Spinal cord (tissue), 9 donors: ENCODE measurements at regions not wholly inside any gene's neighbourhood (a gene's known extent, or its start where the extent isn't known, plus 50 kb on each side); places are given as distances from the start of the nearest gene placed in this dataset.

Experiments used
- DNase-seq, 6 donors: peaks; one replicate each; pipeline versions ENCODE4 v3.0.0 to v3.0.0-alpha.2; 2013 to 2015; ENCODE audit warnings: low spot score in 6 of 6, low read depth in 4 of 6
- H3K27ac ChIP-seq: one replicate; pipeline ENCODE4 v1.5.1; 2013; ENCODE audit warnings: low read depth, low read length, control low read depth
- H3K27me3 ChIP-seq: one replicate; pipeline ENCODE4 v1.6.1; 2013; ENCODE audit warnings: low read length; ENCODE audit not compliant: control insufficient read depth, insufficient read depth
- H3K36me3 ChIP-seq: one replicate; pipeline ENCODE4 v1.6.1; 2013; ENCODE audit warnings: low read length; ENCODE audit not compliant: control insufficient read depth, insufficient read depth
- H3K4me1 ChIP-seq: one replicate; pipeline ENCODE4 v1.6.1; 2013; ENCODE audit warnings: low read length; ENCODE audit not compliant: control insufficient read depth, insufficient read depth
- H3K4me3 ChIP-seq: one replicate; pipeline ENCODE4 v1.5.1; 2013; ENCODE audit warnings: low read depth, low read length, control low read depth
- H3K9me3 ChIP-seq: one replicate; pipeline ENCODE4 v1.6.1; 2013; ENCODE audit warnings: low read length; ENCODE audit not compliant: control insufficient read depth, insufficient read depth
- WGBS: methylation state at CpG from one replicate; pipeline ENCODE4 v1.1.5; 2013; ENCODE audit warnings: missing lambda C conversion rate; ENCODE audit not compliant: insufficient coverage; 5-methylcytosine and 5-hydroxymethylcytosine counted together
- donor health status: healthy.

GRCh38 chr15:61582092-61582491 is 353.0 kb upstream of the RORA start:
- Histone ChIP-seq H3K36me3 (no peaks in the 10 kb centered on the region), H3K27me3 (no peaks in the 10 kb centered on the region), H3K9me3 (peaks cover 6% of the 10 kb centered on the region), H3K4me3 (no peak overlapping the region), H3K4me1 (no peaks in the 10 kb centered on the region), H3K27ac (no peak overlapping the region)
- 38% methylated on average over 1 of the region's 1 CpG for WGBS
- no peak for DNase-seq

GRCh38 chr15:61575597-61575996 is 346.5 kb upstream of the RORA start:
- no peak for DNase-seq
- no peak overlapping the region for H3K4me3 ChIP-seq
- no peaks in the 10 kb centered on the region for H3K27me3 ChIP-seq
- H3K4me1 ChIP-seq, result no peaks in the 10 kb centered on the region
- 100% methylated on average over 1 of the region's 1 CpG for WGBS
- no peaks in the 10 kb centered on the region for H3K36me3 ChIP-seq
- H3K9me3 ChIP-seq, result no peaks in the 10 kb centered on the region
- H3K27ac ChIP-seq, result no peak overlapping the region

- Histone ChIP-seq H3K27ac (no peak overlapping the region), H3K4me3 (no peak overlapping the region), H3K9me3 (no peaks in the 10 kb centered on the region), H3K4me1 (no peaks in the 10 kb centered on the region), H3K36me3 (no peaks in the 10 kb centered on the region), H3K27me3 (no peaks in the 10 kb centered on the region)
- DNase-seq, result no peak
- WGBS, result no CpG with 5 or more reads among the region's 1 CpG
Observed at GRCh38 chr15:61571026-61571425, 341.9 kb upstream of the RORA start.

- 100% methylated on average over 1 of the region's 3 CpGs for WGBS
Observed at GRCh38 chr15:61564785-61565184, 335.7 kb upstream of the RORA start.

GRCh38 chr15:61558172-61559136 is 329.4 kb upstream of the RORA start:
- no peaks in the 10 kb centered on the region for H3K4me1 ChIP-seq
- H3K36me3 ChIP-seq, result no peaks in the 10 kb centered on the region
- no CpG with 5 or more reads among the region's 6 CpGs for WGBS
- H3K4me3 ChIP-seq, result no peak overlapping the region
- no peaks in the 10 kb centered on the region for H3K27me3 ChIP-seq
- DNase-seq, result no peak
- no peaks in the 10 kb centered on the region for H3K9me3 ChIP-seq
- H3K27ac ChIP-seq, result no peak overlapping the region

More at GRCh38 chr15:61564785-61565184, 335.7 kb upstream of the RORA start:
- DNase-seq, result no peak
- no peaks in the 10 kb centered on the region for H3K27me3 ChIP-seq
- H3K27ac ChIP-seq, result no peak overlapping the region
- H3K36me3 ChIP-seq, result no peaks in the 10 kb centered on the region
- H3K4me3 ChIP-seq, result no peak overlapping the region
- no peaks in the 10 kb centered on the region for H3K9me3 ChIP-seq
- no peaks in the 10 kb centered on the region for H3K4me1 ChIP-seq

- Histone ChIP-seq H3K27me3 (no peaks in the 10 kb centered on the region), H3K27ac (no peak overlapping the region), H3K4me1 (no peaks in the 10 kb centered on the region), H3K9me3 (no peaks in the 10 kb centered on the region), H3K36me3 (no peaks in the 10 kb centered on the region), H3K4me3 (no peak overlapping the region)
- WGBS, result 100% methylated on average over 2 of the region's 5 CpGs
- no peak for DNase-seq
Observed at GRCh38 chr15:61556037-61556648, 327.0 kb upstream of the RORA start.

GRCh38 chr15:61549727-61550126 is 320.6 kb upstream of the RORA start:
- H3K36me3 ChIP-seq, result no peaks in the 10 kb centered on the region

GRCh38 chr15:61545763-61546162 is 316.7 kb upstream of the RORA start:
- whole genome bisulfite sequencing, result 91% methylated on average over 4 of the region's 5 CpGs
- no peaks in the 10 kb centered on the region for H3K9me3 ChIP-seq
- no peak for DNase-seq
- no peaks in the 10 kb centered on the region for H3K4me1 ChIP-seq
- H3K4me3 ChIP-seq, result no peak overlapping the region
- no peaks in the 10 kb centered on the region for H3K27me3 ChIP-seq
- H3K36me3 ChIP-seq, result no peaks in the 10 kb centered on the region
- no peak overlapping the region for H3K27ac ChIP-seq

More at GRCh38 chr15:61549727-61550126, 320.6 kb upstream of the RORA start:
- no peak for DNase-seq
- WGBS, result 64% methylated on average over 1 of the region's 1 CpG
- H3K4me3 ChIP-seq, result no peak overlapping the region
- no peak overlapping the region for H3K27ac ChIP-seq
- no peaks in the 10 kb centered on the region for H3K9me3 ChIP-seq
- no peaks in the 10 kb centered on the region for H3K27me3 ChIP-seq
- no peaks in the 10 kb centered on the region for H3K4me1 ChIP-seq

GRCh38 chr15:61541516-61541915 is 312.4 kb upstream of the RORA start:
- WGBS, result no CpG with 5 or more reads among the region's 1 CpG
- Histone ChIP-seq H3K27ac (no peak overlapping the region), H3K36me3 (no peaks in the 10 kb centered on the region), H3K9me3 (no peaks in the 10 kb centered on the region), H3K4me3 (no peak overlapping the region), H3K27me3 (no peaks in the 10 kb centered on the region), H3K4me1 (no peaks in the 10 kb centered on the region)
- DNase-seq, result peak in 1 of 6 donors; percentile 61

- H3K9me3 ChIP-seq, result no peaks in the 10 kb centered on the region
- H3K36me3 ChIP-seq, result no peaks in the 10 kb centered on the region
- DNase-seq, result no peak
- no peak overlapping the region for H3K27ac ChIP-seq
- no peaks in the 10 kb centered on the region for H3K4me1 ChIP-seq
- H3K4me3 ChIP-seq, result no peak overlapping the region
- 42% methylated on average over 3 of the region's 3 CpGs for WGBS
- no peaks in the 10 kb centered on the region for H3K27me3 ChIP-seq
Observed at GRCh38 chr15:61537337-61537736, 308.2 kb upstream of the RORA start.
